Progenitor cell of endocrine pancreas (in vitro differentiated cells): ENCODE measurements at regions not wholly inside any gene's neighbourhood (a gene's known extent, or its start where the extent isn't known, plus 50 kb on each side); places are given as distances from the start of the nearest gene placed in this dataset.

ENCODE experiments used
- DNase-seq: peaks from one replicate; pipeline ENCODE4 v3.0.0; 2021; ENCODE audit warnings: low spot score; ENCODE audit not compliant: unreplicated experiment
- H3K27ac Mint-ChIP-seq: 2 replicates; pipeline ENCODE4 v1.8.0; 2021; ENCODE audit warnings: mild to moderate bottlenecking, moderate library complexity, mixed read lengths
- H3K27me3 Mint-ChIP-seq: 2 replicates; pipeline ENCODE4 v1.8.0; 2021; ENCODE audit warnings: mixed read lengths
- H3K36me3 Mint-ChIP-seq: 2 replicates; pipeline ENCODE4 v1.8.0; 2022; ENCODE audit warnings: mixed read lengths; ENCODE audit not compliant: insufficient read depth
- H3K4me1 Mint-ChIP-seq: 2 replicates; pipeline ENCODE4 v1.8.0; 2021; ENCODE audit warnings: low read depth, mixed read lengths
- H3K4me3 Mint-ChIP-seq: 2 replicates; pipeline ENCODE4 v1.8.0; 2021; ENCODE audit warnings: low read depth, mild to moderate bottlenecking, moderate library complexity, mixed read lengths
- H3K9me3 Mint-ChIP-seq: 2 replicates; pipeline ENCODE4 v1.8.0; 2021; ENCODE audit warnings: low read depth, mixed read lengths
- TF ChIP-seq, protein P1 (sequence below): fragments of 200-600 bp; sonication (generic); IDR thresholded peaks from one replicate; pipeline ENCODE4 v1.5.0; 2021; ENCODE audit warnings: antibody characterized with exemption, mild to moderate bottlenecking; ENCODE audit not compliant: unreplicated experiment

DNA sequence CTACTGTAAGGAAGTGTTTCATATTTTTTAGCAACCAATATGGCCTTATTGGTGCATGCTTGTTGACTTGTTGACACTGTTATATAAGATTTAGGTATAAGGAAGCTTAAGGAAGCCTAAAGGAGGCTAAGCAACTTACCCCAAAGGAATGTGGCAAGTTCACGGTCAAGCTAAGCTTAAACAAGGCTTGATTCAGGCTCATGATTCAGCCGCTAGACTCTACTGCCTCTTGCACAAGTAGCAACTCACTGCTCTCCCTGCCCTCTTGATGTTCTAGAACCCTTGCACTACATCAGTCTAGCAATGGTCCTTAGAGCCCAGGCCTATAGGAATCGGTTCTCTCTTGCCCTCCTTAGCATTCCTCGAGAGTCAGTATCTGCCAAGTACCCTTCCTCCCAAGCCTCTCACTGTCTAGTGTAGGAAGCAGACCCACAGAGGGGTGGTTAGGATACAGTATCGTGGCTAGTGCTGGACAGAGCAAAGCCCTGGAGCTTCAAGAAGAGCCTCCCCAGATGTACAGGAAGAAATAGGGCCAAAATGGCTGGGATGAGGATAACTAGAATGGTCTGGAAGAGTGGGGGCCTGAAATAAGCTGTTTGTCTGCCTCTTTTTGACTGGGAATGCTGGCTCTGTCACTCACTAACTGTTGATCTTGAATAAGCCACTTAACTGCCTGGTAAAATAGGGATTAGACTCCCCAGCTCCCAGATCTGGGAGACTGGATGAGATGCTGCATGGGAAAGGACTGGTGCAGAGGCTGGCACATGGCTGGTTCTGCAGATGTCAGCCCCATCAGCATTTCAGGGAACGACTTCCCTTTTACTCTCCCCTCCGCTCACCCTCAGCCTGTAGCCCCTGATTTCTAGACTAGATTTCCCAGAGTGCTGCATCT lies 122.2 kb downstream of the NAV1 start:
- no peaks in the 10 kb centered on the region for H3K4me1 Mint-ChIP-seq

DNA sequence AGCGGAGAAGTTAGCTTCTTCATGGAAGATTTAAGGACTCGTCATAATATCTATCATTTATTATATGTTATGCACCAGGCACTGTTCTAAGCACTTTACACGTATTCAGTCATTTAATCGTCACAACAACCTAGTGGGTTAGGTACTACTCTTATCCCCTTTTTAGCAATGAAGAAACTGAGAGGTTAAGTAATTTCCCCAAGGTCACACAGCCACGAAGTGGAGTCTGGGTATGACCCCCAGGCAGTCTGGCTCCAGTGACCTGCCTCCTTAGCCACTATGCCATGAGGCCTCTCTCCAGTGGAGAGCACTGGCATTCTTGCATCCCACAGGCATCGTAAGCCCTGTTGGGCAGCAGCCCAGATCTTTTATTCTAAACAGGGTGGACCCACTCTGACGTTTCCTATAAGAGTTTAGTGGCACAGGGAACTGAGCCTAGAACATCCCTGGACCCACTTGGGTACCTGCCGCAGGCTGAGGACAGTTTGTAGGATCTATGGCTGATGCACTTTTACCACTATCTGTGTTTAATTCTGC lies 123.0 kb downstream of the NAV1 start:
- no peak for DNase-seq
- no peaks in the 10 kb centered on the region for H3K9me3 Mint-ChIP-seq
- H3K27ac Mint-ChIP-seq = no peak overlapping the region
- TF ChIP-seq, protein P1, sequence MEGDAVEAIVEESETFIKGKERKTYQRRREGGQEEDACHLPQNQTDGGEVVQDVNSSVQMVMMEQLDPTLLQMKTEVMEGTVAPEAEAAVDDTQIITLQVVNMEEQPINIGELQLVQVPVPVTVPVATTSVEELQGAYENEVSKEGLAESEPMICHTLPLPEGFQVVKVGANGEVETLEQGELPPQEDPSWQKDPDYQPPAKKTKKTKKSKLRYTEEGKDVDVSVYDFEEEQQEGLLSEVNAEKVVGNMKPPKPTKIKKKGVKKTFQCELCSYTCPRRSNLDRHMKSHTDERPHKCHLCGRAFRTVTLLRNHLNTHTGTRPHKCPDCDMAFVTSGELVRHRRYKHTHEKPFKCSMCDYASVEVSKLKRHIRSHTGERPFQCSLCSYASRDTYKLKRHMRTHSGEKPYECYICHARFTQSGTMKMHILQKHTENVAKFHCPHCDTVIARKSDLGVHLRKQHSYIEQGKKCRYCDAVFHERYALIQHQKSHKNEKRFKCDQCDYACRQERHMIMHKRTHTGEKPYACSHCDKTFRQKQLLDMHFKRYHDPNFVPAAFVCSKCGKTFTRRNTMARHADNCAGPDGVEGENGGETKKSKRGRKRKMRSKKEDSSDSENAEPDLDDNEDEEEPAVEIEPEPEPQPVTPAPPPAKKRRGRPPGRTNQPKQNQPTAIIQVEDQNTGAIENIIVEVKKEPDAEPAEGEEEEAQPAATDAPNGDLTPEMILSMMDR = no peak
- H3K36me3 Mint-ChIP-seq = no peaks in the 10 kb centered on the region
- peaks cover 7% of the 10 kb centered on the region for H3K27me3 Mint-ChIP-seq
- H3K4me1 Mint-ChIP-seq = no peaks in the 10 kb centered on the region
- no peak overlapping the region for H3K4me3 Mint-ChIP-seq

More for the DNA sequence above, 122.2 kb downstream of the NAV1 start:
- no peaks in the 10 kb centered on the region for H3K9me3 Mint-ChIP-seq
- DNase-seq = no peak
- H3K27me3 Mint-ChIP-seq = peaks cover 11% of the 10 kb centered on the region
- H3K27ac Mint-ChIP-seq = no peak overlapping the region
- H3K36me3 Mint-ChIP-seq = no peaks in the 10 kb centered on the region
- no peak overlapping the region for H3K4me3 Mint-ChIP-seq
- TF ChIP-seq, protein P1 = no peak

DNA sequence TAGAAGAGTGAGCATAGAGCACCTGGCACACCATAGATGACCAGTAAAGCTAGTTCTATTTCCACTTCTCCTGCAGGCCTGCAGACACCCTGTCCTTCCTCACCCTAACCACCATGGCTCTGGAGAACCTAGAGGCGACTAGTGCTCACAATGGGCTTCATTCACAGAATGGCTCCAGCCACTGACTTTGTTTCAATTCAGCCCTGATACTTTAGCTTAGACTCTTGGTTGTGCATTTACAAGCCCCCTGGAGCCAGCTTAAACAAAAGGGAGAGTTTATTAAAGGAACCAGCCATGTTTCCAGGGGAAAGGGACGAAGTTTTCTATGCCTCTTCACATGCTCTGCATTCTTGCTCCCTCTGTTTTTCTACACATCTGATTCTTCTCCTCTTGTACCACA lies 123.7 kb downstream of the NAV1 start:
- H3K27ac Mint-ChIP-seq = no peak overlapping the region
- TF ChIP-seq, protein P1 = no peak
- DNase-seq = no peak
- no peaks in the 10 kb centered on the region for H3K9me3 Mint-ChIP-seq
- H3K4me3 Mint-ChIP-seq = no peak overlapping the region
- H3K36me3 Mint-ChIP-seq = no peaks in the 10 kb centered on the region
- H3K27me3 Mint-ChIP-seq = peaks cover 7% of the 10 kb centered on the region
- H3K4me1 Mint-ChIP-seq = no peaks in the 10 kb centered on the region

DNA sequence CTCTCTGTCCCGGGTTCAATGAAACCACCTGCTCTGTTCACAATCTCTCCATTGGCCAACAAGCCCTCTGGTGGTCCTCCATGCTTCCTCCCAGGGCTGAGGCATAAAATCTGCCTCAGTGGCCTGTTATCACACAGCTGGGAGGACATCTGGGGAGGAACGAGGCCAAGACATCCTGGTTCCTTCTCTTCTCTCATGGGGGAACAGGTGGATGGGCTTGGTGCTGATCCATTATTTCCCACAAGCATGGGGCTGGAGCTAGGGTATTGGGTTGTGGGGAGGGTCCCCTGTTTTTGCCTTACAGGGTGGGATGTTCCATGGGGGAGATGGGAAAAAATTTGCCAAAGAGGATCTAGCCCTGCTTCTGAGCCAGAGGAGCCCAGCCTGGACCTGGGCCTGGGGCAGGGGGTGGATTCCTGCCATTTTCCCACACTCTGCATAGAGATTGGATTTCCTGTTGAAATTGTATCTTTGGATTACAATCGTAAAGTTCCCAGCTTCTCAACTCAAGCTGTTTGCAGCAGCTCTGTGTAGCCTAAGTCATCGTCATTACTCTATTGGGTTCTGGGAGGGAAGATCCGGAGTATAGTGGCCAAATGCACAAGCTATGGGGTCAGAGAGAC lies 124.7 kb downstream of the NAV1 start:
- no peak for DNase-seq
- H3K36me3 Mint-ChIP-seq = no peaks in the 10 kb centered on the region
- TF ChIP-seq, protein P1 = no peak
- no peak overlapping the region for H3K27ac Mint-ChIP-seq
- H3K27me3 Mint-ChIP-seq = peaks cover 2% of the 10 kb centered on the region
- no peaks in the 10 kb centered on the region for H3K9me3 Mint-ChIP-seq
- H3K4me1 Mint-ChIP-seq = no peaks in the 10 kb centered on the region
- H3K4me3 Mint-ChIP-seq = no peak overlapping the region

DNA sequence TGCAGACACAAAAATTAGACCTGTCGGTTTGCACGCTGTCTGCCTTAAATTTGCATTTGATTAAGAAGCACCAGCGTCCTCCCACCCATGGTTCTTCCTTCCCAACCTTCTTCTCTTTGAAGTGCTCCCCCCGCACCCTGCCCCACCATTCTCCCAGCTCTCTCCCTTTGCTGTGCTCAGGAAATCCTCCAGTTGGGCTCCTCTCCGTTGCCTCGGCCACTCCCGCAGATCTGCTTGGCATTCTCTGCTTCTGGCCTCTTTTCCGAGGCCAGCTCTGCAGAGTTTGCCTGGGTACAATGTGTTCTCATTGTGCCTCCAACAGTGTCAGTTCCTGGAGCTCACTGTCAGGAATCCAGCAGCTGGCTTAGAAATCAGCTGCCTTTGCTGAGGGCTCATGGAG lies 126.1 kb downstream of the NAV1 start:
- Mint-ChIP-seq H3K27ac (no peak overlapping the region), H3K4me3 (no peak overlapping the region), H3K36me3 (no peaks in the 10 kb centered on the region), H3K4me1 (no peaks in the 10 kb centered on the region), H3K27me3 (peaks cover 2% of the 10 kb centered on the region), H3K9me3 (no peaks in the 10 kb centered on the region)
- TF ChIP-seq, protein P1 = no peak
- DNase-seq = no peak
